GM19438 (cell line): ENCODE measurements at regions not wholly inside any gene's neighbourhood (a gene's known extent, or its start where the extent isn't known, plus 50 kb on each side); places are given as distances from the start of the nearest gene placed in this dataset.

ENCODE experiments used
- ATAC-seq: cut with Tn5 transposase; IDR thresholded peaks from one replicate; pipeline ENCODE4 v1.9.1; 2021; ENCODE audit warnings: low read depth; ENCODE audit not compliant: unreplicated experiment

DNA sequence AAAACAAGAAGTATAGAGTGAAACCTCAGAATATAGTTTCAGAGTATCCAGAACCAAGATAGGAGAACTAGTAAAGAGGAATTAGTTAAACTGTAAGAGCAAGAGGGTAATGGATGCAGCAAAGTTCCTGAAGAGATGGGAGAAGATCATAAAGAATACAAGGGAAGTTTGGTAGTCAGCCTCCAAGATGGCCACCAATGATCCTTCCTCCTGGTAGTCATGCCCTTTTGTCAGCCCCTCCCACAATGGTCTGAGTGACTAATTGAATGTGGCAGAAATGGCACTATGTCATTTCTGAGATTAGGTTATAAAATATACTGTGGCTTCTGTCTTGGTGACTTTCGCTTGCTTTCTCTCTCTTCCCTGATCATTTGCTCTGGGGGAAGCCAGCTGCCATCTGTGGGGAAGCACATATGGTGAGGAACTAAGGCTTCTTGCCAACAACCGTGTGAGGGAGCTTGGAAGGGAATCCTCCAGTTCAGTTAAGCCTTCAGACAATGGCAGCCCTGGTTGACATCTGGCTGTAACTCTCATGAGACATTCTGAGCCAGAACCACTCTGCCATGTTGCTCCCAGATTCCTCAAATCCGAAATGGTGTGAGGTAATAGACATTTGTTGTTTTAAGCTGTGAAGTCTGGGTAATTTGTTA, 55.3 kb upstream of the AMN1 start:
- ATAC-seq = no peak

DNA sequence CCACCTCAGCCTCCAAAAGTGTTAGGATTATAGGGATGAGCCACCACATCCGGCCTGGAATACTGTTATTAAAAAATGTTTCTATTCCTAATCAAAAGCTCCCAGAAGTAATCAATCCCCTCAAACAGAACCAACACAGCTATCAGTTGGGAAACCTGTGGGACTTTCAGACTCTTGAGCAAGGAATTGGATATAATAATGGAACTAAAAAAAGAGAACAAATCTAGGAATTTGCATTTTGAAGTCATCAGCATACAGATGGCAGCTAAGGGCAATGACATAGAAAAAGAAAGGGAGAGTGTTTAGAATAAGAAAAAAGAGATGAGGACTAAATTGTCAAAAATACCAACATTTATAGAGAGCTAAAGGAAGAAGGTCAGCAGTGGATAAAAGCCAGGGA, 54.7 kb upstream of the AMN1 start:
- no peak for ATAC-seq

DNA sequence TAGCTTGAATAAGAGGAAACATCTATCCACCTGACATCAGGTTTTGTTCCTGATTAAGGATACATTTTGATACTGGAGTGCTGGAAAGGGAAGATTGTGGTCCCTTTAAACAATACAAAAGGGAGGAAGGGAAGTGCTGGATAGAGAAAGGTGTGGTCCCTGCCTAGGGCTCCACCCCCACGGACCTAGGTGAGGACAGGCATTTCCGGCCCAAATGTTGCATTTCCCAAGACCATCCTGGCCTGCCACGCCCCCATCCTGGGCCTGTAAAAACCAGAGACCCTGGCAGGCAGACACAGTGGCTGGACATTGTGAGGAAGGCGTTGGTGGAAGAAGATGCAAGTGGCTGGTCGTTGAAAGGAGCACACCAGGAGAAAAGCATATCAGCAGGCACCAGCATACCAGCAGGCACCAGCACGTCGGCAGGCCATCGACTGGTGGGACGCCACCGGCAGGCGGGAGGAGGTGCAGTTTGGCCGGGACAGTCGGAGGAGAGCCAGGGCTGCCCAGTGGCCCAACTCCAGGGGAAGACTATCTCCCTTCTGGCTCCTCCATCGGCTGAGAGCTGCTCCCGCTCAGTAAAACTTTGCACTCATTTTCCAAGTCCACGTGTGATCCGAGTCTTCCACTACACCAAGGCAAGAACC, 53.2 kb upstream of the AMN1 start:
- ATAC-seq = no peak

DNA sequence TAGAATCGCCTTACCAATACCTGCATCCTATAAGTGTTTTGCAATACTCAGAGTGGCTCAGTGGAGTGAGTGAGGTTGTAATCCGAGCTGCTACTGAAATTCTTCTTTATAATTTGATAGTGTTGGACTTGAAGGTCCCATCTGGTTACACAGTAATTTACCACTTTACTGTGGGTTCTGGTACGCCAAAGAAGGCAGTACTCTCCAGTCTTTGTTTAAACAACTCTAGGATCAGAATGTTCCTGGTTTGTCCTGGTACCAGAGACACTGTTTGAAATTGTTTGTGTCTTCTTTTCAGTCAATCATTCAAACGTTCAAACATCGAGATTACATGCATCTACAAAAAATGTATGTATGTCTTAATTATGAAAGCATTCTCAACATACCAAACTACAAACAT, 51.3 kb upstream of the AMN1 start:
- no peak for ATAC-seq

DNA sequence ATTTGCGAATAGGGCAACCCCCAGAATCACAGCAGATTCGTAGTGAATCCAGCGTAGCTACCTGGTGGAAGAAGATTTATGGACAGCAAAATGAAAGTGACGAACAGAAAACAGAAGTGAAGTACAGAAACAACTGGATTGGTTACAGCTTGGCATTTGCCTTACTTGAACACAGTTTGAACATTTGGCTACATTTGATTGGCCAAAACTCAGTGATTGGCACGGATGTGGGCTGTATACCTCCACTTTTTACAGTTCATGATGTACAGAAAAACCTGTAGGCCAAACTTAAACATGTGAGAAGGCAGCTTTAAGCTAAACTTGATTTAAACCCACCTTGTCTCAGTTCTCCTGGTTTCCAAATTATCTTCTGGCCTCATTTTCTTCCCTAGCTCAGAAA, 49.9 kb upstream of the AMN1 start:
- no peak for ATAC-seq
